ENCODE measurements at regions not wholly inside any gene's neighbourhood (a gene's known extent, or its start where the extent isn't known, plus 50 kb on each side); places are given as distances from the start of the nearest gene placed in this dataset.

DNA sequence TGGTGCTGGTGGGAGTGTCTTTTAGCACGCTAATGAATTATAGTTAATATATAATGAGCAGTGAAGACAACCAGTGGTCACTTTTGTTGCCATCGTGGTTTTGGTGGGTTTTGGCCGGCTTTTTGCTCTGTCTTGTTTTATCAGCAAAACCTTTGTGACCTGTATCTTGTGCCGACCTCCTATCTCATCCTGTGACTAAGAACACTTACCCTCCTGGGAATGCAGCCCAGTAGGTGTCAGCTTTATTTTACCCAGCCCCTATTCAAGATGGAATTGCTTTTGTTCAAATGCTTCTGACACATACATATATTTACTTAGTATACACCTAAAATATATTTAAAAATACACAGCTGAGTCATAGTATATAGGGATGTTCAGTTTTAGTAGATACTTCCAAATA, 770.3 kb downstream of the PDCD6IP start:
- TF ChIP-seq, protein P1, sequence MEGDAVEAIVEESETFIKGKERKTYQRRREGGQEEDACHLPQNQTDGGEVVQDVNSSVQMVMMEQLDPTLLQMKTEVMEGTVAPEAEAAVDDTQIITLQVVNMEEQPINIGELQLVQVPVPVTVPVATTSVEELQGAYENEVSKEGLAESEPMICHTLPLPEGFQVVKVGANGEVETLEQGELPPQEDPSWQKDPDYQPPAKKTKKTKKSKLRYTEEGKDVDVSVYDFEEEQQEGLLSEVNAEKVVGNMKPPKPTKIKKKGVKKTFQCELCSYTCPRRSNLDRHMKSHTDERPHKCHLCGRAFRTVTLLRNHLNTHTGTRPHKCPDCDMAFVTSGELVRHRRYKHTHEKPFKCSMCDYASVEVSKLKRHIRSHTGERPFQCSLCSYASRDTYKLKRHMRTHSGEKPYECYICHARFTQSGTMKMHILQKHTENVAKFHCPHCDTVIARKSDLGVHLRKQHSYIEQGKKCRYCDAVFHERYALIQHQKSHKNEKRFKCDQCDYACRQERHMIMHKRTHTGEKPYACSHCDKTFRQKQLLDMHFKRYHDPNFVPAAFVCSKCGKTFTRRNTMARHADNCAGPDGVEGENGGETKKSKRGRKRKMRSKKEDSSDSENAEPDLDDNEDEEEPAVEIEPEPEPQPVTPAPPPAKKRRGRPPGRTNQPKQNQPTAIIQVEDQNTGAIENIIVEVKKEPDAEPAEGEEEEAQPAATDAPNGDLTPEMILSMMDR (IDR thresholded peaks at IDR 0.05; ENCODE audit: borderline replicate concordance, control extremely low read depth, extremely low read depth, insufficient read depth, missing control alignments): no peak
- in situ Hi-C loops (cut with MboI; ENCODE audit: low sequenced_read_pairs, unreplicated experiment): no loop called here
- DNase-seq (ENCODE audit: low spot score): no peak

DNA sequence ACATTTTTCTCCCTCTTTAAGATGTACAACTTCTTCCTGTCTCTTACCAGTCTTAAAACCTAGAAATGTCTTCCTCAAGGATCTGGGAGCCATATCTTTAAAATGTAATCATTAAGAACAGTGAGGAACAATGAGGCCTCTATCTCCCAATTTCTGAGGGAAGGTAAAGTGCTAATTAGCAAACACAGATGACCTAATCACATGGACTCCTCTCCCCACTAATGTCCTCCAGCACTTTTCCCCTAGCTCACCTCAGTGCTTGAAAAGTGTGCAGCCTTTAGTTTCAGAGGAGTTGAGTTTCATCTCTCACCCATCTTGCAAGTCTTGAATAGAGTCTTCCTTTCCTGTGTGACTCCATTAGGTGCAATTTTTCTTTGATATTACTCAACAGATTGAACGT, 771.0 kb downstream of the PDCD6IP start:
- in situ Hi-C loops (cut with MboI; ENCODE audit: low sequenced_read_pairs, unreplicated experiment): no loop called here
- no peak for DNase-seq (ENCODE audit: low spot score)
- TF ChIP-seq, protein P1 (IDR thresholded peaks at IDR 0.05; ENCODE audit: borderline replicate concordance, control extremely low read depth, extremely low read depth, insufficient read depth, missing control alignments): no peak

DNA sequence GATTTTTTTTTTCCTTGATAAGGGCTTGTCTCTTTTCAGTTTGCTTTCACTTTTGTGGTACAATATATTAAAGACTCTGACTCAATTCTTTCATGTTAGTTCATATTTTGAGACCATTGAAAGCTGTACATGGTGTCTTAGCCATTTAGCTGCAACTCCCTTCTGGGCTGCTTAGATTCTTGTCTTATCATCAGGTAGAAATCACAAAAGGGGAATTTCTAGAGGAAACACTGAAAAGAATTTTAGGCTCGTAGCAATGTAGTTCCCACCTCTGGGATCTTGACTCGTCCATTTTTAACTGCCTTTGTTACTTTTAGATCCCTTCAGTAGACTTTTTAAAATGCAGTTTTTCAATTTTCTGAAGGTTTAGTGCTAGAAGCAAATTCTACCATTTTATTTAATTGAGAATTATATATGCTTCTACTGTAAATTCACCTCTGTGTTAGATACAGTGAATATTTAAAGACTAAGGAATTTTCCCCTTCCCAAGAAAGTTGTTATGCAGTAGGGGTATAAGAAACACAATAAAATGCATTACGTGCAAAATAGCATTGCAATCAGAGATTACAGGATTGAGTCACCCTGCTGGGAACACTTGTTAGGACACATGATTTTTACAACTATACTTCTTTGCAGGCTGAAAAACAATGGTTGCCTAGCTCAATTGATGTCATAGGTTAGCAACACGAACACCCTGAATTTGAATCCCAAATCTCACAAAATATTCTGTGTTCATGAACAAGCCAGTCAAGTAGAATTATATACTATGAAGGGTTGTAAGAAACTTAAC, 772.7 kb downstream of the PDCD6IP start:
- in situ Hi-C loops (cut with MboI; ENCODE audit: low sequenced_read_pairs, unreplicated experiment): no loop called here
- TF ChIP-seq, protein P1 (IDR thresholded peaks at IDR 0.05; ENCODE audit: borderline replicate concordance, control extremely low read depth, extremely low read depth, insufficient read depth, missing control alignments): no peak
- no peak for DNase-seq (ENCODE audit: low spot score)

DNA sequence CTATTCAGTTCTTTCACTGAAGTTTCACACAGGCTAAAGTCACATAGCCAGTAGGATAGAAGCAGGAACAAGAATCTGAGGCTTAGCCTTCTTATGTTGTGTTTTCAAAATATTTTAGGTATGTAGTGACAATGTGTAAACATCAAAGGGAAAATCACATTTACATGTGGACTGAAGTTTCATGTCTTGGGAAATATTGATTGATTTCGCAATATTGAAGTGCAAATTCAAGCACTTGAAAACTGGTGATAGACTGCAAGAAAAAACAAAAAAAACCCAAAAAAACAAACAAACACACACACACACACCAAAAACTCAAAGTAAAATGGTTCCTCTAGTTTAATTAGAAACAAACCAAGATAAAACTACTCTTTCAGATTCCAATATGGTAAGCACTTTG, 773.3 kb downstream of the PDCD6IP start:
- TF ChIP-seq, protein P1 (IDR thresholded peaks at IDR 0.05; ENCODE audit: borderline replicate concordance, control extremely low read depth, extremely low read depth, insufficient read depth, missing control alignments): no peak
- DNase-seq (ENCODE audit: low spot score): no peak
- in situ Hi-C loops (cut with MboI; ENCODE audit: low sequenced_read_pairs, unreplicated experiment): no loop called here

DNA sequence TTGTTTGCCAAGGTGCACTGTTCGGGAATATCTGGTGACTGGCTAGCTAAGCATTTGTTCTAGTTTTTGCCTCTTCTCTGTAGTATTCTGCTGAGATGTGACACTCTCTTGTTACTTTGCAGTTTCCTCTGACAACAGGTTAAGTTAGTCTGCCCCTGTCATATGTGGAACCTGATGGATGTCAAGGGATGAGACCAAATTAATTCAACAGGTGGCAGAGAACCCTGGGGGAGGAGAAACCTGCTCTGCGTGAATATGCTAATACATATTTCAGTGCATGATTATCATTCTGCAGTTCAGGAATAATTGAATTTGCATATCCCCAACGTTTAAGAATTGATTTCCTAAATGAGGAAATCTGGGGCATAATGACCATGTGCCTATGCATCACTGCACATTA, 777.3 kb downstream of the PDCD6IP start:
- in situ Hi-C loops (cut with MboI; ENCODE audit: low sequenced_read_pairs, unreplicated experiment): no loop called here
- DNase-seq (ENCODE audit: low spot score): no peak
- TF ChIP-seq, protein P1 (IDR thresholded peaks at IDR 0.05; ENCODE audit: borderline replicate concordance, control extremely low read depth, extremely low read depth, insufficient read depth, missing control alignments): no peak

DNA sequence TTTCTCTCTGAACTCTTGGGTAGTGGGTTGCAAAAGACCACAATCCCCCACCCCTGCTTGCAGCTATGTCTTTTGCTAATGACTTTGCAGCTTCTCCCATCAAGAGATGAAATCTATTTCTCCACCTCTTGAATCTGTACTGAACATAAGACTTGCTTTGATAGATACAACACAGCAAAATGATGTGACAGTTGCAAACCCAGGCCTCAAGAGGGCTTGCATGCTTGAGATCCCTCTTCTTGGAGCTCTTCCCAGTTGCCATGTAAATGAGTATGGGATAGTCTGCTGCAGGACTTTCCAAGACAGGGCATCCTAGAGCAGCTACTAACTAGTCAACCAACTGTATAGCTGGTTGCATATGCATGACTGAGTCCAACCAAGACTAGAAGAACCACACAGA, 783.6 kb downstream of the PDCD6IP start:
- TF ChIP-seq, protein P1 (IDR thresholded peaks at IDR 0.05; ENCODE audit: borderline replicate concordance, control extremely low read depth, extremely low read depth, insufficient read depth, missing control alignments): no peak
- DNase-seq (ENCODE audit: low spot score): no peak
- in situ Hi-C loops (cut with MboI; ENCODE audit: low sequenced_read_pairs, unreplicated experiment): no loop called here
